MM.1S (cell line): ENCODE measurements at regions not wholly inside any gene's neighbourhood (a gene's known extent, or its start where the extent isn't known, plus 50 kb on each side); places are given as distances from the start of the nearest gene placed in this dataset.

Source experiments
- CTCF ChIP-seq: fragments of 300-600 bp; sonication (generic); IDR thresholded peaks from 2 replicates; pipeline ENCODE4 v1.5.1; 2016; ENCODE audit warnings: antibody characterized with exemption, low read length, mixed read lengths
- EZH2 ChIP-seq: fragments of 300-600 bp; sonication (generic); optimal IDR thresholded peaks from 2 replicates; pipeline ENCODE3; 2017; ENCODE audit warnings: low read depth, mild to moderate bottlenecking, antibody characterized with exemption, low read length, mixed read lengths

GRCh38 chr10:109668703-109669102, 254.6 kb downstream of the XPNPEP1 start:
- TF ChIP-seq CTCF (no peak), EZH2 (no peak)
